CD14-positive monocyte (primary cell): ENCODE measurements at regions not wholly inside any gene's neighbourhood (a gene's known extent, or its start where the extent isn't known, plus 50 kb on each side); places are given as distances from the start of the nearest gene placed in this dataset.

Experiments
- DNase-seq, 3 donors: peaks; one replicate each; pipeline ENCODE4 v3.0.0-alpha.2; 2011 to 2022
- H2AFZ ChIP-seq: 2 replicates; pipeline ENCODE4 v1.6.0; 2012; ENCODE audit warnings: mild to moderate bottlenecking, low read depth, low read length, inconsistent platforms; ENCODE audit not compliant: insufficient read depth, poor library complexity, severe bottlenecking
- H3K27ac ChIP-seq, 2 donors: 1 replicate in 1 of 2; 2 replicates in 1 of 2; pipeline ENCODE4 v1.5.1; 2012 to 2013; ENCODE audit warnings: low read length in 2 of 2, control low read depth in 1 of 2, inconsistent platforms in 1 of 2, low read depth in 1 of 2, mild to moderate bottlenecking in 1 of 2
- H3K27me3 ChIP-seq, 2 donors: one replicate each; pipeline versions ENCODE4 v1.6.0 to v1.6.1; 2011 to 2013; ENCODE audit warnings: low read length in 2 of 2; ENCODE audit not compliant: control insufficient read depth in 2 of 2, insufficient read depth in 2 of 2
- H3K36me3 ChIP-seq, 2 donors: replicated peaks in 1 of 2; 1 replicate in 1 of 2; 2 replicates in 1 of 2; pipeline versions ENCODE4 v1.5.1 to v1.6.1; 2012 to 2013; ENCODE audit warnings: low read length in 2 of 2, control low read depth in 1 of 2, inconsistent platforms in 1 of 2, mild to moderate bottlenecking in 1 of 2; ENCODE audit not compliant: insufficient read depth in 2 of 2, control insufficient read depth in 1 of 2
- H3K4me1 ChIP-seq, 2 donors: 1 replicate in 1 of 2; 2 replicates in 1 of 2; pipeline versions ENCODE4 v1.5.1 to v1.6.1; 2012 to 2013; ENCODE audit warnings: low read length in 2 of 2, control low read depth in 1 of 2, inconsistent platforms in 1 of 2, mild to moderate bottlenecking in 1 of 2, moderate library complexity in 1 of 2; ENCODE audit not compliant: insufficient read depth in 2 of 2, control insufficient read depth in 1 of 2
- H3K4me2 ChIP-seq: replicated peaks from 2 replicates; pipeline ENCODE3; 2012; ENCODE audit warnings: low read length, moderate library complexity, mild to moderate bottlenecking; ENCODE audit not compliant: poor library complexity, severe bottlenecking; ENCODE audit errors: extremely low read depth
- H3K4me3 ChIP-seq, 3 experiments: fragments of 200-600 bp in 1 of 3; sonication (generic) in 1 of 3; replicated peaks in 1 of 3; 1 replicate in 2 of 3; 2 replicates in 1 of 3; pipeline ENCODE4 v1.5.1; 2011 to 2013; ENCODE audit warnings: low read length in 3 of 3, mild to moderate bottlenecking in 3 of 3, control low read depth in 2 of 3, low read depth in 2 of 3, inconsistent platforms in 1 of 3, moderate library complexity in 1 of 3
- H3K79me2 ChIP-seq: 2 replicates; pipeline ENCODE4 v1.6.0; 2012; ENCODE audit warnings: mild to moderate bottlenecking, control low read depth, inconsistent platforms, low read length, moderate library complexity; ENCODE audit not compliant: insufficient read depth
- H3K9ac ChIP-seq: 2 replicates; pipeline ENCODE4 v1.6.0; 2017; ENCODE audit warnings: low read length, mild to moderate bottlenecking; ENCODE audit not compliant: insufficient read depth, poor library complexity, severe bottlenecking
- H3K9me3 ChIP-seq, 2 donors: replicated peaks in 1 of 2; 1 replicate in 1 of 2; 2 replicates in 1 of 2; pipeline versions ENCODE4 v1.5.1 to v1.6.1; 2012 to 2013; ENCODE audit warnings: low read length in 2 of 2, control low read depth in 1 of 2; ENCODE audit not compliant: control insufficient read depth in 1 of 2, insufficient read depth in 1 of 2
- H4K20me1 ChIP-seq: 2 replicates; pipeline ENCODE4 v1.6.0; 2012; ENCODE audit warnings: mild to moderate bottlenecking, low read length, control low read depth, moderate library complexity; ENCODE audit not compliant: insufficient read depth
- H3K27ac Mint-ChIP-seq, 7 donors: one replicate each; pipeline ENCODE4 v1.8.0; 2020; ENCODE audit warnings: mild to moderate bottlenecking in 7 of 7, mixed read lengths in 7 of 7, moderate library complexity in 6 of 7, inconsistent platforms in 2 of 7
- H3K27me3 Mint-ChIP-seq, 3 donors: one replicate each; pipeline ENCODE4 v1.8.0; 2021 to 2022; ENCODE audit warnings: low read depth in 3 of 3, mild to moderate bottlenecking in 3 of 3, mixed read lengths in 3 of 3, moderate library complexity in 3 of 3, inconsistent platforms in 1 of 3
- H3K36me3 Mint-ChIP-seq, 2 donors: one replicate each; pipeline ENCODE4 v1.8.0; 2020; ENCODE audit warnings: mixed read lengths in 2 of 2, inconsistent platforms in 1 of 2, mild to moderate bottlenecking in 1 of 2
- H3K4me1 Mint-ChIP-seq: one replicate; pipeline ENCODE4 v1.8.0; 2020; ENCODE audit warnings: mild to moderate bottlenecking, mixed read lengths
- H3K4me3 Mint-ChIP-seq, 2 donors: one replicate each; pipeline ENCODE4 v1.8.0; 2020; ENCODE audit warnings: mild to moderate bottlenecking in 2 of 2, mixed read lengths in 2 of 2, moderate library complexity in 1 of 2
- H3K9me3 Mint-ChIP-seq, 7 donors: one replicate each; pipeline ENCODE4 v1.8.0; 2020 to 2022; ENCODE audit warnings: mixed read lengths in 7 of 7, mild to moderate bottlenecking in 6 of 7, moderate library complexity in 6 of 7, inconsistent platforms in 2 of 7
- WGBS: methylation state at CpG from one replicate; pipeline ENCODE4 v1.1.5; 2013; ENCODE audit warnings: missing lambda C conversion rate; ENCODE audit not compliant: insufficient coverage; 5-methylcytosine and 5-hydroxymethylcytosine counted together
- intact Hi-C, 2 donors: fragments of 100-400 bp; cut with micrococcal nuclease; formaldehyde crosslinking; loops; one replicate each; pipeline versions ENCODE4 v1.15.0 to v1.15.1; 2023
- TF ChIP-seq, protein P1 (sequence below): fragments of 200-600 bp; IDR thresholded peaks from one replicate; pipeline ENCODE4 v1.8.0; 2022; ENCODE audit warnings: antibody characterized with exemption, mild to moderate bottlenecking

DNA sequence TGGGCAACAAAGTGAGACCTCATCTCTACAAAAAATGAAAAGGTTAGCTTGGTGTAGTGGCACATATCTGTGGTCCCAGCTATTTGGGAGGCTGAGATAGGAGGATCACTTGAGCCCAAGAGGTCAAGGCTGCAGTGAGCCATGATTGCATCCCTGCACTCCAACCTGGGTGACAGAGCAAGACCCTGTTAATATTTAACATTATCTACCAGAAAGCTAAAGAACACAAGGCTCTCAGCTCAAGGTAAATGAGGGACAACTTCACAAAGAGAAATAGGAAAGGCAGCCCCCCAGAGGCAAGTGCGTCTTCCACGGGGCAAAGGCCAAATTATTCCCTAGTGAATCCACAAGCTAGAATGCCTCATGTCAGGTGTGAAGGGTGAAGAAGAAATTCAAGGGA, 109.6 kb upstream of the PFKP start:
- DNase-seq, result no peak

DNA sequence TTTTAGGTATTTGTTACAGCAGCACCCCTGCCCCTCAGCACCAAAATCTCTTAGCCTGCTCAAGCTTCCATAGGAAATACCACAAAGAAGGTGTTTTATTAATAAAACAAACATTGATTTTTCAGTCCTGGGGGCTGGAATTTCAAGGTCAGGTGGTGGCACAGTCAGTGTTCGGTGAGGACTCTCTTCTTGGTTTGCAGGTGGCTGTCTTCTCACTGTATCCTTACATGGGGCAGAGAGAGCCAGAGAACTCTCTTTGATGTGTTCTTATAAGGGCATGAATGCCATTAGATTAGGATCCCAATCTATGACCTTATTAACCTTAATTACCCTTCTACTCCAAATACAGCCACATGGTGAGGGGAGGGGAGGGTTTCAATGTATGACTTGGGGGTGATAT, 112.3 kb upstream of the PFKP start:
- peaks cover 0 to 13% (median 4%) of the 10 kb centered on the region in 7 donors for H3K9me3 Mint-ChIP-seq

More for the DNA sequence above, 109.6 kb upstream of the PFKP start:
- intact Hi-C loops, result no loop called here
- peaks cover 0 to 4% (median 2%) of the 10 kb centered on the region in 3 donors for H3K27me3 Mint-ChIP-seq
- no peaks in the 10 kb centered on the region for H3K4me1 ChIP-seq
- H3K9ac ChIP-seq, result no peak overlapping the region
- H3K27me3 ChIP-seq, result no peaks in the 10 kb centered on the region
- H3K4me2 ChIP-seq, result no peak overlapping the region
- no peaks in the 10 kb centered on the region for H3K36me3 Mint-ChIP-seq
- H3K4me3 ChIP-seq, result no peak overlapping the region
- no peak overlapping the region for H2AFZ ChIP-seq
- H3K9me3 ChIP-seq, result peaks cover 3 to 5% of the 10 kb centered on the region in 2 donors
- no peak overlapping the region for H3K4me3 Mint-ChIP-seq
- H4K20me1 ChIP-seq, result no peaks in the 10 kb centered on the region
- H3K79me2 ChIP-seq, result no peaks in the 10 kb centered on the region
- no CpG with 5 or more reads among the region's 2 CpGs for WGBS
- no peak overlapping the region for H3K27ac Mint-ChIP-seq
- TF ChIP-seq, protein P1, sequence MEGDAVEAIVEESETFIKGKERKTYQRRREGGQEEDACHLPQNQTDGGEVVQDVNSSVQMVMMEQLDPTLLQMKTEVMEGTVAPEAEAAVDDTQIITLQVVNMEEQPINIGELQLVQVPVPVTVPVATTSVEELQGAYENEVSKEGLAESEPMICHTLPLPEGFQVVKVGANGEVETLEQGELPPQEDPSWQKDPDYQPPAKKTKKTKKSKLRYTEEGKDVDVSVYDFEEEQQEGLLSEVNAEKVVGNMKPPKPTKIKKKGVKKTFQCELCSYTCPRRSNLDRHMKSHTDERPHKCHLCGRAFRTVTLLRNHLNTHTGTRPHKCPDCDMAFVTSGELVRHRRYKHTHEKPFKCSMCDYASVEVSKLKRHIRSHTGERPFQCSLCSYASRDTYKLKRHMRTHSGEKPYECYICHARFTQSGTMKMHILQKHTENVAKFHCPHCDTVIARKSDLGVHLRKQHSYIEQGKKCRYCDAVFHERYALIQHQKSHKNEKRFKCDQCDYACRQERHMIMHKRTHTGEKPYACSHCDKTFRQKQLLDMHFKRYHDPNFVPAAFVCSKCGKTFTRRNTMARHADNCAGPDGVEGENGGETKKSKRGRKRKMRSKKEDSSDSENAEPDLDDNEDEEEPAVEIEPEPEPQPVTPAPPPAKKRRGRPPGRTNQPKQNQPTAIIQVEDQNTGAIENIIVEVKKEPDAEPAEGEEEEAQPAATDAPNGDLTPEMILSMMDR, result no peak
- no peaks in the 10 kb centered on the region for H3K36me3 ChIP-seq
- no peak overlapping the region for H3K27ac ChIP-seq
- H3K4me1 Mint-ChIP-seq, result no peaks in the 10 kb centered on the region
- peaks cover 0 to 12% (median 4%) of the 10 kb centered on the region in 7 donors for H3K9me3 Mint-ChIP-seq

More for the DNA sequence above, 112.3 kb upstream of the PFKP start:
- Histone ChIP-seq H3K4me1 (no peaks in the 10 kb centered on the region), H3K27me3 (no peaks in the 10 kb centered on the region), H2AFZ (no peak overlapping the region), H3K4me2 (no peak overlapping the region), H3K9me3 (peaks cover 0 to 5% of the 10 kb centered on the region in 2 donors), H3K4me3 (no peak overlapping the region), H3K36me3 (no peaks in the 10 kb centered on the region), H4K20me1 (no peaks in the 10 kb centered on the region), H3K79me2 (no peaks in the 10 kb centered on the region), H3K27ac (no peak overlapping the region), H3K9ac (no peak overlapping the region)
- Mint-ChIP-seq H3K36me3 (no peaks in the 10 kb centered on the region), H3K4me1 (no peaks in the 10 kb centered on the region), H3K27ac (no peak overlapping the region), H3K27me3 (peaks cover 0 to 4% (median 0%) of the 10 kb centered on the region in 3 donors), H3K4me3 (no peak overlapping the region)
- intact Hi-C loops, result no loop called here
- no CpG with 5 or more reads among the region's 1 CpG for WGBS
- DNase-seq, result no peak
- TF ChIP-seq, protein P1, result no peak
